Kidney (tissue), 13 donors: ENCODE measurements at regions not wholly inside any gene's neighbourhood (a gene's known extent, or its start where the extent isn't known, plus 50 kb on each side); places are given as distances from the start of the nearest gene placed in this dataset.

Source experiments
- DNase-seq, 5 donors: peaks; one replicate each; pipeline ENCODE4 v3.0.0-alpha.2; 2013 to 2020
- FAIRE-seq: peaks from 2 replicates; lab custom pipeline; 2012; peaks lifted over from hg19 to GRCh38; lab: Jason Lieb, UNC
- H3K27ac ChIP-seq, 2 donors: one replicate each; pipeline ENCODE4 v1.7.0; 2013; ENCODE audit warnings: low read depth in 2 of 2, low read length in 2 of 2, inconsistent platforms in 1 of 2
- H3K27me3 ChIP-seq: one replicate; pipeline ENCODE4 v1.7.1; 2013; ENCODE audit warnings: low read length, inconsistent platforms; ENCODE audit not compliant: control insufficient read depth, insufficient read depth
- H3K36me3 ChIP-seq, 3 donors: one replicate each; pipeline versions ENCODE4 v1.7.0 to v1.7.1; 2013; ENCODE audit warnings: low read length in 3 of 3, control low read depth in 1 of 3, inconsistent platforms in 1 of 3; ENCODE audit not compliant: insufficient read depth in 3 of 3, control insufficient read depth in 2 of 3
- H3K4me1 ChIP-seq, 3 donors: one replicate each; pipeline versions ENCODE4 v1.7.0 to v1.7.1; 2013; ENCODE audit warnings: low read length in 3 of 3, inconsistent platforms in 1 of 3, low read depth in 1 of 3; ENCODE audit not compliant: control insufficient read depth in 2 of 3, insufficient read depth in 2 of 3
- H3K4me3 ChIP-seq, 3 donors: one replicate each; pipeline versions ENCODE4 v1.7.0 to v1.8.1; 2013; ENCODE audit warnings: low read length in 3 of 3, control low read depth in 1 of 3, inconsistent platforms in 1 of 3
- H3K9ac ChIP-seq, 3 donors: one replicate each; pipeline versions ENCODE4 v1.7.0 to v1.7.1; 2013; ENCODE audit warnings: low read length in 3 of 3, control low read depth in 1 of 3, inconsistent platforms in 1 of 3
- H3K9me3 ChIP-seq, 3 donors: one replicate each; pipeline versions ENCODE4 v1.7.0 to v1.7.1; 2013; ENCODE audit warnings: low read length in 3 of 3, control low read depth in 1 of 3, inconsistent platforms in 1 of 3; ENCODE audit not compliant: control insufficient read depth in 2 of 3, insufficient read depth in 1 of 3
- intact Hi-C: fragments of 100-400 bp; cut with DNase I; formaldehyde crosslinking; loops from one replicate; pipeline ENCODE4 v1.11.1; 2022
- TF ChIP-seq, protein P1 (sequence below): IDR thresholded peaks from 3 replicates; pipeline ENCODE4 v1.5.1; 2012; ENCODE audit warnings: mild to moderate bottlenecking, moderate library complexity, borderline replicate concordance; ENCODE audit not compliant: insufficient read depth; ENCODE audit errors: extremely low read depth
- donor health status: control.
- donor health status: control.
- donor health status: control.
- donor health status: control.
- donor health status: control.
- donor health status: DM: yes; HTN: yes; CAD: no.
- donor health status: Normal renal cell carcinoma (clear cell type).

GRCh38 chr3:154583086-154583634 lies 153.2 kb upstream of the GPR149 start:
- TF ChIP-seq, protein P1, sequence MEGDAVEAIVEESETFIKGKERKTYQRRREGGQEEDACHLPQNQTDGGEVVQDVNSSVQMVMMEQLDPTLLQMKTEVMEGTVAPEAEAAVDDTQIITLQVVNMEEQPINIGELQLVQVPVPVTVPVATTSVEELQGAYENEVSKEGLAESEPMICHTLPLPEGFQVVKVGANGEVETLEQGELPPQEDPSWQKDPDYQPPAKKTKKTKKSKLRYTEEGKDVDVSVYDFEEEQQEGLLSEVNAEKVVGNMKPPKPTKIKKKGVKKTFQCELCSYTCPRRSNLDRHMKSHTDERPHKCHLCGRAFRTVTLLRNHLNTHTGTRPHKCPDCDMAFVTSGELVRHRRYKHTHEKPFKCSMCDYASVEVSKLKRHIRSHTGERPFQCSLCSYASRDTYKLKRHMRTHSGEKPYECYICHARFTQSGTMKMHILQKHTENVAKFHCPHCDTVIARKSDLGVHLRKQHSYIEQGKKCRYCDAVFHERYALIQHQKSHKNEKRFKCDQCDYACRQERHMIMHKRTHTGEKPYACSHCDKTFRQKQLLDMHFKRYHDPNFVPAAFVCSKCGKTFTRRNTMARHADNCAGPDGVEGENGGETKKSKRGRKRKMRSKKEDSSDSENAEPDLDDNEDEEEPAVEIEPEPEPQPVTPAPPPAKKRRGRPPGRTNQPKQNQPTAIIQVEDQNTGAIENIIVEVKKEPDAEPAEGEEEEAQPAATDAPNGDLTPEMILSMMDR = no peak
- Histone ChIP-seq H3K27me3 (no peaks in the 10 kb centered on the region), H3K36me3 (no peaks in the 10 kb centered on the region), H3K4me1 (no peaks in the 10 kb centered on the region), H3K27ac (no peak overlapping the region), H3K9ac (no peak overlapping the region), H3K9me3 (no peaks in the 10 kb centered on the region), H3K4me3 (no peak overlapping the region)
- FAIRE-seq (no peak), DNase-seq (no peak)
- intact Hi-C loops = no loop called here

GRCh38 chr3:154582501-154582900 lies 152.5 kb upstream of the GPR149 start:
- FAIRE-seq = no peak

GRCh38 chr3:154571553-154572226 lies 141.7 kb upstream of the GPR149 start:
- no peak overlapping the region for H3K4me3 ChIP-seq
- H3K36me3 ChIP-seq = no peaks in the 10 kb centered on the region
- H3K4me1 ChIP-seq = no peaks in the 10 kb centered on the region
- H3K27ac ChIP-seq = no peak overlapping the region
- TF ChIP-seq, protein P1 = no peak
- no peak overlapping the region for H3K9ac ChIP-seq
- H3K27me3 ChIP-seq = no peaks in the 10 kb centered on the region
- DNase-seq = no peak
- no peaks in the 10 kb centered on the region for H3K9me3 ChIP-seq
- intact Hi-C loops = no loop called here
- no peak for FAIRE-seq

More at GRCh38 chr3:154582501-154582900, 152.5 kb upstream of the GPR149 start:
- no peak for DNase-seq
- Histone ChIP-seq H3K9me3 (no peaks in the 10 kb centered on the region), H3K4me1 (no peaks in the 10 kb centered on the region), H3K27ac (no peak overlapping the region), H3K4me3 (no peak overlapping the region), H3K27me3 (no peaks in the 10 kb centered on the region), H3K36me3 (no peaks in the 10 kb centered on the region), H3K9ac (no peak overlapping the region)
- TF ChIP-seq, protein P1 = no peak
- intact Hi-C loops = no loop called here

GRCh38 chr3:154568064-154568463 lies 138.1 kb upstream of the GPR149 start:
- H3K9ac ChIP-seq = no peak overlapping the region
- intact Hi-C loops = no loop called here
- no peaks in the 10 kb centered on the region for H3K27me3 ChIP-seq
- no peaks in the 10 kb centered on the region for H3K9me3 ChIP-seq
- DNase-seq (no peak), FAIRE-seq (no peak)
- H3K27ac ChIP-seq = no peak overlapping the region
- H3K4me3 ChIP-seq = no peak overlapping the region
- TF ChIP-seq, protein P1 = no peak
- H3K4me1 ChIP-seq = no peaks in the 10 kb centered on the region
- no peaks in the 10 kb centered on the region for H3K36me3 ChIP-seq
